ENCODE measurements at regions not wholly inside any gene's neighbourhood (a gene's known extent, or its start where the extent isn't known, plus 50 kb on each side); places are given as distances from the start of the nearest gene placed in this dataset.

DNA sequence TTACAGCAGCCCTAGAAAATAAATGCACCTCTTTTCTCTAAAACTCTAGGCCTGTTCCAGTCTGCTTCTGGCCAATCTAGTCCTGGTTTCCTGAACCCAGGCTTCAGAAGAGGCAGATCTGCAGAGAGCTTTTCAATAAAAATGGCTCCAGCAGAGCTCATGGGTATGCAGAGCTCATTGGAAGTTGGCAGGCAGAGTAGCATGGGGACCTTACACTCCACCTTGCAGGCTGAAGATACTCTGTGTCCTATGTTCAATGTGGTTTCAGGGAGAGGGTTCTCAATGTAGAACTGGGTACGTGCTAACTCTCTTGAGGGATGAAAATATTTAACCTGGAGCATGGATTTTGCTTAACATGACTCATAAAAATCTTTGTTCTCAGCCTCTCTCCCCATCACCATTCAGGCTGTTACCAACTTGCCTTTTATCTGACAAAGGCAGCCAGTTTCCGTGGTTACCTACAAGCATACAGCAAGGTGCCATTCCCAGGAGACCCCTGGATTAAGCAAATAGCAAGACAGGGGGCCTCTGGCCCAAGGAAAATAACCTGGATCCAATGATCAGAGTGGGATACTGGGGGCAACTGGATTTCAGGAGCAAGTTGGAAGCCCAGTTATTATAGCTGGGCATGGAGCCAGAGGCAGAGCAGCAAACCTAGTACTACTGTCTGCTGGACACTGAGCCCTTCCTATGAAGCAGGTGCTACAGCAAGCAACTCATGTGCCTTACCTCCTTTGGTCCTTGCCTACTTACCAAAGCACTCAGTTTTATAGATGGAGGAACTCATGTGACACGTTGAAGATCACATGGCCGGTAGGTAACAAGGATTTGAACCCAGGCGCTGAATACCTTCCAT is 98.2 kb upstream of the DHX40 start:
- no peaks in the 10 kb centered on the region for H3K79me2 ChIP-seq (ENCODE audit: control insufficient read depth, insufficient read depth, low read length)
- H3K27ac ChIP-seq (ENCODE audit: control insufficient read depth, insufficient read depth) = no peak overlapping the region
- H3K27me3 ChIP-seq (replicated peaks in 1 of 2; ENCODE audit: control insufficient read depth in 2 of 2, insufficient read depth in 2 of 2, low read length in 1 of 2) = 0 out of 4 replicates have a peak, but pooled peaks cover 0 to 1% of the 10 kb centered on the region in 2 experiments
- ChIA-PET SMC1A (ENCODE audit: uncharacterized antibody, unreplicated experiment) (no interaction called here), CTCF (no interaction called here), RAD21 (ENCODE audit: unreplicated experiment) (no interaction called here), POLR2A (interaction anchor here (0.6 kb wide), 1 partner anchor 263 kb away, joined by 3 read pairs; no protein-coding TSS in a partner anchor)
- FAIRE-seq (no peak), DNase-seq (ENCODE audit: low read depth, low spot score) (no peak), ATAC-seq (no peak)
- WGBS (ENCODE audit: insufficient coverage, insufficient replicate concordance, low lambda C conversion rate, missing lambda C conversion rate) = 59% methylated on average over 5 of the region's 5 CpGs
- H3K9me3 ChIP-seq (replicated peaks; ENCODE audit: control insufficient read depth, insufficient read depth, low read length) = no peaks in the 10 kb centered on the region
- H4K20me1 ChIP-seq (ENCODE audit: control insufficient read depth, insufficient read depth) = no peaks in the 10 kb centered on the region
- H2AFZ ChIP-seq (ENCODE audit: control insufficient read depth, low read depth, low read length) = no peak overlapping the region
- no peaks in the 10 kb centered on the region for H3K36me3 ChIP-seq (ENCODE audit: control insufficient read depth in 2 of 2, insufficient read depth in 2 of 2, low read length in 1 of 2)
- in situ Hi-C loops (cut with MboI) = no loop called here
- no peaks in the 10 kb centered on the region for H3K4me1 ChIP-seq (ENCODE audit: control insufficient read depth, insufficient read depth, low read length)
- BruUV-seq (replicated peaks) = no TSS peak
- H3K4me3 ChIP-seq = no peak overlapping the region
- no peak overlapping the region for H3K4me2 ChIP-seq (ENCODE audit: control insufficient read depth, insufficient read depth)
- intact Hi-C loops (cut with micrococcal nuclease; ENCODE audit: unreplicated experiment) = no loop called here
- H3K9ac ChIP-seq (ENCODE audit: control insufficient read depth, insufficient read depth, low read length) = no peak overlapping the region
- TF ChIP-seq ASH2L (IDR thresholded peaks at IDR 0.05; ENCODE audit: borderline replicate concordance, low read depth) (no peak), RB1 (IDR thresholded peaks at IDR 0.05; ENCODE audit: borderline replicate concordance) (no peak), MYB (IDR thresholded peaks at IDR 0.05; ENCODE audit: borderline replicate concordance, low read depth, low read length) (no peak), STAT1 (conservative IDR thresholded peaks at IDR 0.05) (no peak), NBN (IDR thresholded peaks at IDR 0.05) (no peak), NFIC (IDR thresholded peaks at IDR 0.05; ENCODE audit: low read depth, low read length) (no peak), EZH2 (IDR thresholded peaks at IDR 0.05; ENCODE audit: borderline replicate concordance, control insufficient read depth, low read depth, low read length) (no peak)
- TF ChIP-seq, protein P1, sequence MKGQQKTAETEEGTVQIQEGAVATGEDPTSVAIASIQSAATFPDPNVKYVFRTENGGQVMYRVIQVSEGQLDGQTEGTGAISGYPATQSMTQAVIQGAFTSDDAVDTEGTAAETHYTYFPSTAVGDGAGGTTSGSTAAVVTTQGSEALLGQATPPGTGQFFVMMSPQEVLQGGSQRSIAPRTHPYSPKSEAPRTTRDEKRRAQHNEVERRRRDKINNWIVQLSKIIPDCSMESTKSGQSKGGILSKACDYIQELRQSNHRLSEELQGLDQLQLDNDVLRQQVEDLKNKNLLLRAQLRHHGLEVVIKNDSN (IDR thresholded peaks at IDR 0.05; ENCODE audit: borderline replicate concordance, extremely low read length, insufficient read depth, low read depth, low read length) = no peak
- TF ChIP-seq, protein P2, sequence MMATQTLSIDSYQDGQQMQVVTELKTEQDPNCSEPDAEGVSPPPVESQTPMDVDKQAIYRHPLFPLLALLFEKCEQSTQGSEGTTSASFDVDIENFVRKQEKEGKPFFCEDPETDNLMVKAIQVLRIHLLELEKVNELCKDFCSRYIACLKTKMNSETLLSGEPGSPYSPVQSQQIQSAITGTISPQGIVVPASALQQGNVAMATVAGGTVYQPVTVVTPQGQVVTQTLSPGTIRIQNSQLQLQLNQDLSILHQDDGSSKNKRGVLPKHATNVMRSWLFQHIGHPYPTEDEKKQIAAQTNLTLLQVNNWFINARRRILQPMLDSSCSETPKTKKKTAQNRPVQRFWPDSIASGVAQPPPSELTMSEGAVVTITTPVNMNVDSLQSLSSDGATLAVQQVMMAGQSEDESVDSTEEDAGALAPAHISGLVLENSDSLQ (IDR thresholded peaks at IDR 0.05) = no peak
- TF ChIP-seq, protein P3, sequence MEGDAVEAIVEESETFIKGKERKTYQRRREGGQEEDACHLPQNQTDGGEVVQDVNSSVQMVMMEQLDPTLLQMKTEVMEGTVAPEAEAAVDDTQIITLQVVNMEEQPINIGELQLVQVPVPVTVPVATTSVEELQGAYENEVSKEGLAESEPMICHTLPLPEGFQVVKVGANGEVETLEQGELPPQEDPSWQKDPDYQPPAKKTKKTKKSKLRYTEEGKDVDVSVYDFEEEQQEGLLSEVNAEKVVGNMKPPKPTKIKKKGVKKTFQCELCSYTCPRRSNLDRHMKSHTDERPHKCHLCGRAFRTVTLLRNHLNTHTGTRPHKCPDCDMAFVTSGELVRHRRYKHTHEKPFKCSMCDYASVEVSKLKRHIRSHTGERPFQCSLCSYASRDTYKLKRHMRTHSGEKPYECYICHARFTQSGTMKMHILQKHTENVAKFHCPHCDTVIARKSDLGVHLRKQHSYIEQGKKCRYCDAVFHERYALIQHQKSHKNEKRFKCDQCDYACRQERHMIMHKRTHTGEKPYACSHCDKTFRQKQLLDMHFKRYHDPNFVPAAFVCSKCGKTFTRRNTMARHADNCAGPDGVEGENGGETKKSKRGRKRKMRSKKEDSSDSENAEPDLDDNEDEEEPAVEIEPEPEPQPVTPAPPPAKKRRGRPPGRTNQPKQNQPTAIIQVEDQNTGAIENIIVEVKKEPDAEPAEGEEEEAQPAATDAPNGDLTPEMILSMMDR (IDR thresholded peaks at IDR 0.05 in 2 of 3, conservative IDR thresholded peaks at IDR 0.05 in 1 of 3; ENCODE audit: control insufficient read depth in 2 of 3, extremely low read depth in 1 of 3, insufficient read depth in 1 of 3, low read depth in 3 of 3, low read length in 3 of 3) = no peak
